Transverse colon (tissue), 4 donors: ENCODE measurements at regions not wholly inside any gene's neighbourhood (a gene's known extent, or its start where the extent isn't known, plus 50 kb on each side); places are given as distances from the start of the nearest gene placed in this dataset.

ENCODE experiments used
- DNase-seq: peaks from one replicate; pipeline ENCODE4 v3.0.0-alpha.2; 2019
- H3K27ac ChIP-seq, 4 donors: fragments of 200-600 bp; sonication (generic); 2 replicates each; pipeline ENCODE4 v1.5.1; 2016 to 2018; ENCODE audit warnings: inconsistent platforms in 4 of 4
- H3K27me3 ChIP-seq: fragments of 200-600 bp; sonication (generic); 2 replicates; pipeline ENCODE4 v1.5.1; 2017; ENCODE audit warnings: inconsistent platforms
- H3K36me3 ChIP-seq, 4 donors: fragments of 200-600 bp; sonication (generic); 2 replicates each; pipeline ENCODE4 v1.5.1; 2017 to 2019; ENCODE audit warnings: inconsistent platforms in 4 of 4
- H3K4me1 ChIP-seq, 4 donors: fragments of 200-600 bp; sonication (generic); 2 replicates each; pipeline ENCODE4 v1.5.1; 2017 to 2020; ENCODE audit warnings: inconsistent platforms in 4 of 4
- H3K4me3 ChIP-seq, 4 donors: fragments of 200-600 bp; sonication (generic); 1 replicate in 1 of 4; 2 replicates in 3 of 4; pipeline versions ENCODE4 v1.5.1 to v1.6.1; 2017 to 2019; ENCODE audit warnings: inconsistent platforms in 4 of 4
- H3K9me3 ChIP-seq, 2 donors: fragments of 200-600 bp; sonication (generic); 2 replicates each; pipeline ENCODE4 v1.5.1; 2017 to 2019; ENCODE audit warnings: inconsistent platforms in 2 of 2
- EP300 ChIP-seq: sonication (generic); formaldehyde crosslinking; IDR thresholded peaks from one replicate; pipeline ENCODE4 v1.6.1; 2017; ENCODE audit warnings: antibody characterized with exemption, low read depth
- POLR2A ChIP-seq: fragments of 450-650 bp; IDR thresholded peaks from one replicate; pipeline ENCODE4 v1.6.1; 2016; ENCODE audit warnings: antibody characterized with exemption, mild to moderate bottlenecking, moderate library complexity
- POLR2AphosphoS5 ChIP-seq, 3 donors: sonication (generic); formaldehyde crosslinking; IDR thresholded peaks; one replicate each; pipeline ENCODE4 v1.6.1; 2016; ENCODE audit warnings: antibody characterized with exemption in 3 of 3
- WGBS, 2 donors: methylation state at CpG; one replicate each; pipeline ENCODE4 v1.1.5; 2018; ENCODE audit warnings: low coverage in 1 of 2; 5-methylcytosine and 5-hydroxymethylcytosine counted together
- in situ Hi-C, 4 donors: fragments of 200-750 bp; cut with MboI; loops; one replicate each; pipeline versions ENCODE4 v1.15.0 to v1.15.1; 2017; ENCODE audit warnings: low sequenced_read_pairs in 3 of 4, low pct_ligation_motif_present in 1 of 4, low pct_unique_long_range_greater_than_20kb in 1 of 4
- intact Hi-C: fragments of 100-400 bp; cut with DNase I; formaldehyde crosslinking; loops from one replicate; pipeline ENCODE4 v1.15.1; 2023; ENCODE audit warnings: low total_unique reads
- TF ChIP-seq, protein P1 (sequence below), 5 experiments: fragments of 200-600 bp in 3 of 5; fragments of 450-650 bp in 2 of 5; sonication (generic) in 3 of 5; IDR thresholded peaks; 1 replicate in 2 of 5; 2 replicates in 3 of 5; pipeline ENCODE4 v1.5.1; 2016 to 2017; ENCODE audit warnings: antibody characterized with exemption in 5 of 5, inconsistent platforms in 3 of 5, mild to moderate bottlenecking in 2 of 5, moderate library complexity in 1 of 5

DNA sequence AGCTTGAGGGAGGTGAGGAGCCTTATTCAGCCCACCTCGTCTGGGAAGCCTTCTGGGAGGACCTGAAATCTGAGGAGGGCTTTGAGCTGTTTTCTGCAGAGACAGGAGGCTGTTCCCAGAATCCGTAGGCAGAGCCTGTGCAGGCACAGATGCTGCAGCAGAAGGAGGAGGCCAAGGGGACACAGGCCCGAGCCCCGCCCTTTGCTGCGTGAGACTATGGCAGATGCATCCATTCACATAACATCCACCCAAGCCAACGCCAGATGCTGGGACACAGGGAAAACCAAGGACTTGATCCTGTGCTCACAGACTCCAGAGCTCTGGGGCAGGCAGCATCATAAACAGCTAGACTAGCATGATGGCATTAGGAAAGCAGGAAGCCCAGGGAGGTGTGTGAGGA is 98.2 kb downstream of the KCNF1 start:
- Histone ChIP-seq H3K36me3 (no peaks in the 10 kb centered on the region), H3K4me3 (no peak overlapping the region), H3K27me3 (no peaks in the 10 kb centered on the region), H3K4me1 (no peaks in the 10 kb centered on the region), H3K9me3 (no peaks in the 10 kb centered on the region), H3K27ac (no peak overlapping the region)
- TF ChIP-seq POLR2AphosphoS5 (IDR thresholded peaks at IDR 0.05) (no peak), POLR2A (no peak), EP300 (no peak)
- TF ChIP-seq, protein P1, sequence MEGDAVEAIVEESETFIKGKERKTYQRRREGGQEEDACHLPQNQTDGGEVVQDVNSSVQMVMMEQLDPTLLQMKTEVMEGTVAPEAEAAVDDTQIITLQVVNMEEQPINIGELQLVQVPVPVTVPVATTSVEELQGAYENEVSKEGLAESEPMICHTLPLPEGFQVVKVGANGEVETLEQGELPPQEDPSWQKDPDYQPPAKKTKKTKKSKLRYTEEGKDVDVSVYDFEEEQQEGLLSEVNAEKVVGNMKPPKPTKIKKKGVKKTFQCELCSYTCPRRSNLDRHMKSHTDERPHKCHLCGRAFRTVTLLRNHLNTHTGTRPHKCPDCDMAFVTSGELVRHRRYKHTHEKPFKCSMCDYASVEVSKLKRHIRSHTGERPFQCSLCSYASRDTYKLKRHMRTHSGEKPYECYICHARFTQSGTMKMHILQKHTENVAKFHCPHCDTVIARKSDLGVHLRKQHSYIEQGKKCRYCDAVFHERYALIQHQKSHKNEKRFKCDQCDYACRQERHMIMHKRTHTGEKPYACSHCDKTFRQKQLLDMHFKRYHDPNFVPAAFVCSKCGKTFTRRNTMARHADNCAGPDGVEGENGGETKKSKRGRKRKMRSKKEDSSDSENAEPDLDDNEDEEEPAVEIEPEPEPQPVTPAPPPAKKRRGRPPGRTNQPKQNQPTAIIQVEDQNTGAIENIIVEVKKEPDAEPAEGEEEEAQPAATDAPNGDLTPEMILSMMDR (IDR thresholded peaks at IDR 0.05), result no peak
- DNase-seq, result no peak
- intact Hi-C loops, result no loop called here
- 75% methylated on average over 5 of the region's 6 CpGs; no CpG with 5 or more reads in 1 of the 2 donors for WGBS, 2 donors
- in situ Hi-C loops, result no loop called here

DNA sequence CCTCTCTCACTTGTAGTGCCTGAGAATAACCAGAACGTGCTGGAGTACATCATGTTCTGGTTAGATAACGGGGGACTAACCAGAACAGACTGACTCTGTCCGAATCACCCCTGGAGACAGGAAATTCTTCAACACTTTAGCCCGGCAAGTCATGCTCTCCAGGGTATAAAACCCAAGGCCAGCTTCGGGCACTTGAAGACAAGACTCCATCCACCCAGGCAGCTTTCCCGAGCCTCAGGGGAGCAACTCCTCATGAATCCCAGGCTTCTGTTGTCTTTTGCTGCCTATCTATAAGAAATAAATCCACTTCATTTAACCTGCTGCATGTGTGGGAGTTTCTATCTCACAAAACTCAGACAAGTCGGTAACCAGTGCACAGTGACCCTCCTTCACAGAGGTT is 99.6 kb downstream of the KCNF1 start:
- DNase-seq, result no peak
- H3K27me3 ChIP-seq, result peaks cover 6% of the 10 kb centered on the region
- 84 to 88% methylated on average over 4 to 7 of the region's 7 CpGs for WGBS, 2 donors
- H3K9me3 ChIP-seq, result no peaks in the 10 kb centered on the region
- no peaks in the 10 kb centered on the region for H3K4me1 ChIP-seq
- TF ChIP-seq EP300, result no peak
- H3K4me3 ChIP-seq, result no peak overlapping the region
- in situ Hi-C loops (no loop called here), intact Hi-C loops (no loop called here)
- H3K27ac ChIP-seq, result no peak overlapping the region
- no peaks in the 10 kb centered on the region for H3K36me3 ChIP-seq

DNA sequence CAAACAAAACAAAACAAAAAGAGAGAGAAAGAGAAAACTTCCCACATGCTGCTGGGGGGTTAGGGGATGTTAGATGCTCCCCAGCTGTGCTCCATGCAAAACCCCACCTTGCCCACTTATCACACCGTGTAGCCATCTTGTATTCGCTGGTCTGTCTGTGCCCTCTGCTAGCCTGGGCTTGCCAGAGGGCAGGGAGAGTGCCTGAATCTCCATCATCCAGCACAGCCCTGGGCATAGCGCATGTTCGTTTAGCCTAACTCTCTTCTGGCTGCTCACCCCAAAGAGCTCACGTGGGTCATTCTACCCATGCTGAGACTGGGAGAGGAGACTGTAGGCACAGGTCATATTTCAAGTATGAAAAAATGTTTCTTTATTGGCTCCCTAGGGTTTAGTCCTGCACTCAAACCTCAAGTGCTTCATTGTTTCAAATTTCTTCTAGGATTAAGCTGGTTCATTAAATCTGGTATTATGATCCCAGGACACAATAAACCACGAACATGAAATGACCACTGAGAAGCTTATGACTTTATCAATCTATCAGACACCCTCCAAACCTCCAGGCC is 100.5 kb downstream of the KCNF1 start:
- Histone ChIP-seq H3K4me3 (no peak overlapping the region), H3K27me3 (peaks cover 6% of the 10 kb centered on the region), H3K4me1 (no peaks in the 10 kb centered on the region), H3K36me3 (no peaks in the 10 kb centered on the region), H3K9me3 (no peaks in the 10 kb centered on the region), H3K27ac (no peak overlapping the region)
- intact Hi-C loops, result no loop called here
- in situ Hi-C loops, result no loop called here
- 67 to 87% methylated on average over 1 to 6 of the region's 6 CpGs for WGBS, 2 donors
- no peak for DNase-seq
- no peak for TF ChIP-seq EP300
- no peak for TF ChIP-seq POLR2A
- TF ChIP-seq, protein P1 (IDR thresholded peaks at IDR 0.05), result no peak
- no peak for TF ChIP-seq POLR2AphosphoS5 (IDR thresholded peaks at IDR 0.05)

DNA sequence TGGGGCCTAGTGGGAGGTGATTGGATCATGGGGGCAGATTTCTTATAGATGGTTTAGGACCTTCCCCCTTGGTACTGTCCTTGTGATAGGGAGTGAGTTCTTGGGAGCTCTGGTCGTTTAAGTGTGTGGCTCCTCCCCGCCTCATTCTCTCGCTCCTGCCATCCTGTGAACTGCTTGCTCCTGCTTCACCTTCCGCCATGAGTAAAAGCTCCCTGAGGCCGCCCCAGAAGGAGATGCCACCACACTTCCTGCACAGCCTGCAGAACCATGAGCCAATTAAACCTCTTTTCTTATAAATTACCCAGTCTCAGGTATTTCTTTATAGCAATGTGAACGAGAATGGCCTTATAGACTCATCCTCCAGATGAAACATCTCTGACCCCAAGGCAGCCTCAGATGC is 101.5 kb downstream of the KCNF1 start:
- Histone ChIP-seq H3K27me3 (peaks cover 12% of the 10 kb centered on the region), H3K4me1 (no peaks in the 10 kb centered on the region), H3K4me3 (no peak overlapping the region), H3K36me3 (no peaks in the 10 kb centered on the region), H3K9me3 (no peaks in the 10 kb centered on the region), H3K27ac (no peak overlapping the region)
- in situ Hi-C loops (no loop called here), intact Hi-C loops (no loop called here)
- DNase-seq, result no peak
- 91 to 100% methylated on average over 3 to 6 of the region's 6 CpGs for WGBS, 2 donors
- TF ChIP-seq EP300 (no peak), POLR2A (no peak), POLR2AphosphoS5 (IDR thresholded peaks at IDR 0.05) (no peak)
- TF ChIP-seq, protein P1 (IDR thresholded peaks at IDR 0.05), result no peak

DNA sequence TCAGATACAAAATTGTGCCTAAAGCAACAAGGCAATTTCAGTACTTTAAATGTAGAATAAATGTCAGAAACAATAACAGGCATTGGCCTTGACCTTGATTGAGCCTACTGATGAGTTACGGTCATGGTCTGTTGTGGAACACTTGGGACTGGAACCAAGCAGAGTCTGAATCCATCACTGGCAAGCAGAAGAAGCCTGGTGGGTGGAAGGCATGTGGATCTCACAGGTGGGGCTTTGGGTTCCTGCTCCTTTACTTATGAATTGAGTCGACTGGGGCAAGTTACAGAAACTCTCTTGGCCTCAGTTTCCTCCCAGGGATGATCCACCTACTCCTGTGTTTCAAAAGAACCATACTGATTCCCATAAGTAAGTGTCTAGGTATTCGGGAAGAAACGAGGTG is 102.3 kb downstream of the KCNF1 start:
- in situ Hi-C loops, result no loop called here
- 73% methylated on average over 4 of the region's 4 CpGs; no CpG with 5 or more reads in 1 of the 2 donors for WGBS, 2 donors
- Histone ChIP-seq H3K27ac (no peak overlapping the region), H3K4me3 (no peak overlapping the region), H3K9me3 (no peaks in the 10 kb centered on the region), H3K4me1 (no peaks in the 10 kb centered on the region), H3K27me3 (peaks cover 16% of the 10 kb centered on the region), H3K36me3 (no peaks in the 10 kb centered on the region)
- TF ChIP-seq, protein P1 (IDR thresholded peaks at IDR 0.05), result no peak
- TF ChIP-seq EP300 (no peak), POLR2AphosphoS5 (IDR thresholded peaks at IDR 0.05) (no peak), POLR2A (no peak)
- intact Hi-C loops, result no loop called here
- no peak for DNase-seq
